ENCODE measurements at regions not wholly inside any gene's neighbourhood (a gene's known extent, or its start where the extent isn't known, plus 50 kb on each side); places are given as distances from the start of the nearest gene placed in this dataset.

GRCh38 chr14:34078117-34078743 lies 127.4 kb upstream of the EGLN3 start:
- peaks cover 0 to 35% (median 11%) of the 10 kb centered on the region in 12 donors for H3K4me1 ChIP-seq
- H3K36me3 ChIP-seq, result no peaks in the 10 kb centered on the region
- no peak for DNase-seq
- no peak overlapping the region for H3K4me3 ChIP-seq
- WGBS, 4 donors, result 77 to 81% (median 78%) methylated on average over 12 of the region's 12 CpGs
- TF ChIP-seq POLR2A (IDR thresholded peaks at IDR 0.05) (no peak), CTCF (IDR thresholded peaks at IDR 0.05) (no peak)
- H3K27ac ChIP-seq, result peak overlapping the region in 2 of 12 donors; percentile 18 to 44
- H3K27me3 ChIP-seq, result no peaks in the 10 kb centered on the region
- no peak for ATAC-seq
- intact Hi-C loops (cut with DNase I), result no loop called here
- no peaks in the 10 kb centered on the region for H3K9me3 ChIP-seq

- WGBS, 4 donors, result 25 to 36% (median 31%) methylated on average over 1 of the region's 1 CpG
- no peak overlapping the region for H3K4me3 ChIP-seq
- no peak for TF ChIP-seq POLR2A (IDR thresholded peaks at IDR 0.05)
- no peak for TF ChIP-seq CTCF (IDR thresholded peaks at IDR 0.05)
- ATAC-seq, result peak in 3 of 4 donors; percentile 19 to 32 (median 24)
- H3K27ac ChIP-seq, result no peak overlapping the region
- intact Hi-C loops (cut with DNase I), result no loop called here
- no peaks in the 10 kb centered on the region for H3K27me3 ChIP-seq
- no peaks in the 10 kb centered on the region for H3K36me3 ChIP-seq
- H3K4me1 ChIP-seq, result peaks cover 0 to 19% (median 4%) of the 10 kb centered on the region in 12 donors
- no peak for DNase-seq
- peaks cover 0 to 10% (median 0%) of the 10 kb centered on the region in 12 donors for H3K9me3 ChIP-seq
Observed at GRCh38 chr14:34075826-34076225, 125.0 kb upstream of the EGLN3 start.

GRCh38 chr14:34075042-34075744 lies 124.3 kb upstream of the EGLN3 start:
- no peak overlapping the region for H3K27ac ChIP-seq
- WGBS, 4 donors, result 65 to 76% (median 71%) methylated on average over 3 of the region's 3 CpGs
- no peaks in the 10 kb centered on the region for H3K27me3 ChIP-seq
- H3K4me1 ChIP-seq, result peaks cover 0 to 16% (median 1%) of the 10 kb centered on the region in 12 donors
- TF ChIP-seq POLR2A (IDR thresholded peaks at IDR 0.05) (no peak), CTCF (IDR thresholded peaks at IDR 0.05) (no peak)
- DNase-seq, result no peak
- H3K36me3 ChIP-seq, result no peaks in the 10 kb centered on the region
- no peak overlapping the region for H3K4me3 ChIP-seq
- intact Hi-C loops (cut with DNase I), result no loop called here
- peaks cover 0 to 10% (median 0%) of the 10 kb centered on the region in 12 donors for H3K9me3 ChIP-seq
- no peak for ATAC-seq

- intact Hi-C loops (cut with DNase I), result no loop called here
- no peak for TF ChIP-seq CTCF (IDR thresholded peaks at IDR 0.05)
- no peak for TF ChIP-seq POLR2A (IDR thresholded peaks at IDR 0.05)
- H3K27me3 ChIP-seq, result no peaks in the 10 kb centered on the region
- no peak for ATAC-seq
- H3K27ac ChIP-seq, result no peak overlapping the region
- H3K4me1 ChIP-seq, result peaks cover 0 to 19% (median 5%) of the 10 kb centered on the region in 12 donors
- peaks cover 0 to 10% (median 0%) of the 10 kb centered on the region in 12 donors for H3K9me3 ChIP-seq
- 90 to 98% (median 95%) methylated on average over 1 of the region's 1 CpG for WGBS, 4 donors
- H3K36me3 ChIP-seq, result no peaks in the 10 kb centered on the region
- DNase-seq, result no peak
- H3K4me3 ChIP-seq, result no peak overlapping the region
Observed at GRCh38 chr14:34072921-34073320, 122.0 kb upstream of the EGLN3 start.

Data from heart left ventricle (tissue), 16 donors.